Activated B cell treated with CpG ODN at 0.5 μM for 24 hours (primary cell): ENCODE measurements at regions not wholly inside any gene's neighbourhood (a gene's known extent, or its start where the extent isn't known, plus 50 kb on each side); places are given as distances from the start of the nearest gene placed in this dataset.

Source experiments
- ATAC-seq: fragments of 200-7000 bp; cut with Tn5 transposase; one replicate; pipeline ENCODE4 v1.10.0; 2021; ENCODE audit warnings: low read depth, mild to moderate bottlenecking, moderate library complexity
- CTCF ChIA-PET: fragments of 350-600 bp; sonication (Branson Sonifier 250); formaldehyde crosslinking; loops from one replicate; lab custom pipeline; 2021; ENCODE audit warnings: antibody characterized with exemption; lab: Charles Lee
- POLR2A ChIA-PET: fragments of 350-600 bp; sonication (Branson Sonifier 250); formaldehyde crosslinking; loops from one replicate; lab custom pipeline; 2021; ENCODE audit warnings: antibody characterized with exemption; lab: Charles Lee
- DNase-seq: peaks from one replicate; pipeline ENCODE4 v3.0.0; 2022
- H3K27ac Mint-ChIP-seq: one replicate; pipeline ENCODE4 v1.8.0; 2020; ENCODE audit warnings: mixed read lengths
- H3K27me3 Mint-ChIP-seq: one replicate; pipeline ENCODE4 v1.8.0; 2021; ENCODE audit warnings: mixed read lengths
- H3K36me3 Mint-ChIP-seq: one replicate; pipeline ENCODE4 v1.8.0; 2021; ENCODE audit warnings: low read depth, mixed read lengths
- H3K4me1 Mint-ChIP-seq: one replicate; pipeline ENCODE4 v1.8.0; 2021; ENCODE audit warnings: mixed read lengths
- H3K4me3 Mint-ChIP-seq: one replicate; pipeline ENCODE4 v1.8.0; 2020; ENCODE audit warnings: mild to moderate bottlenecking, mixed read lengths
- H3K9me3 Mint-ChIP-seq: one replicate; pipeline ENCODE4 v1.8.0; 2020; ENCODE audit warnings: mixed read lengths
- intact Hi-C: fragments of 100-400 bp; cut with micrococcal nuclease; formaldehyde crosslinking; loops from one replicate; pipeline ENCODE4 v1.15.1; 2024
- TF ChIP-seq, protein P1 (sequence below): fragments of 200-600 bp; IDR thresholded peaks from one replicate; pipeline ENCODE4 v1.8.0; 2022; ENCODE audit warnings: antibody characterized with exemption, mild to moderate bottlenecking

DNA sequence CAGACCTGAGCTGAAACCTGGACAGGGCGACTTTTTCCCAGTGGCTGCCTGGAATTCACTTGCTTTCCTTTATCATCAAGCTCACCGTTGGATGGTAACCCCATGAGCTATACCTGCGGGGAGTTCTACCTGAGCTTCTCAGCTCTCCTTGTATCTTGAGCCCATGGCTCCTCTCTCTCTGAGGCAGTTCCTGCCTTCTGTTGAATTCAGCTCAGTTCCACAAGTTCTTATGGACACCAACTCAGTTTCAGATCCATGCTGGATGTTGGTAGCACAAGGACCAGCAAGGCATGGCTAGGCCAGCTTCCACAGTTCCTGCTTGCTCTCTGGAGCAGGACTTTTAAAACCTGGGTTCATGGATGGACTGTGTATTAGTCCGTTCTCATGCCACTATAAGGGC lies 58.3 kb upstream of the AMPD3 start:
- no peak for DNase-seq
- Mint-ChIP-seq H3K27ac (no peak overlapping the region), H3K36me3 (no peaks in the 10 kb centered on the region), H3K4me3 (no peak overlapping the region), H3K4me1 (no peaks in the 10 kb centered on the region), H3K27me3 (peaks cover 18% of the 10 kb centered on the region), H3K9me3 (no peaks in the 10 kb centered on the region)
- intact Hi-C loops = no loop called here
- TF ChIP-seq, protein P1, sequence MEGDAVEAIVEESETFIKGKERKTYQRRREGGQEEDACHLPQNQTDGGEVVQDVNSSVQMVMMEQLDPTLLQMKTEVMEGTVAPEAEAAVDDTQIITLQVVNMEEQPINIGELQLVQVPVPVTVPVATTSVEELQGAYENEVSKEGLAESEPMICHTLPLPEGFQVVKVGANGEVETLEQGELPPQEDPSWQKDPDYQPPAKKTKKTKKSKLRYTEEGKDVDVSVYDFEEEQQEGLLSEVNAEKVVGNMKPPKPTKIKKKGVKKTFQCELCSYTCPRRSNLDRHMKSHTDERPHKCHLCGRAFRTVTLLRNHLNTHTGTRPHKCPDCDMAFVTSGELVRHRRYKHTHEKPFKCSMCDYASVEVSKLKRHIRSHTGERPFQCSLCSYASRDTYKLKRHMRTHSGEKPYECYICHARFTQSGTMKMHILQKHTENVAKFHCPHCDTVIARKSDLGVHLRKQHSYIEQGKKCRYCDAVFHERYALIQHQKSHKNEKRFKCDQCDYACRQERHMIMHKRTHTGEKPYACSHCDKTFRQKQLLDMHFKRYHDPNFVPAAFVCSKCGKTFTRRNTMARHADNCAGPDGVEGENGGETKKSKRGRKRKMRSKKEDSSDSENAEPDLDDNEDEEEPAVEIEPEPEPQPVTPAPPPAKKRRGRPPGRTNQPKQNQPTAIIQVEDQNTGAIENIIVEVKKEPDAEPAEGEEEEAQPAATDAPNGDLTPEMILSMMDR = no peak
- no peak for ATAC-seq
- CTCF ChIA-PET = interaction anchor here (1.2 kb wide), 1 partner anchor 9 kb away, joined by 4 read pairs; no protein-coding TSS in a partner anchor
- POLR2A ChIA-PET = interaction anchor here (0.5 kb wide), 1 partner anchor 848 kb away, joined by 5 read pairs; no protein-coding TSS in a partner anchor

DNA sequence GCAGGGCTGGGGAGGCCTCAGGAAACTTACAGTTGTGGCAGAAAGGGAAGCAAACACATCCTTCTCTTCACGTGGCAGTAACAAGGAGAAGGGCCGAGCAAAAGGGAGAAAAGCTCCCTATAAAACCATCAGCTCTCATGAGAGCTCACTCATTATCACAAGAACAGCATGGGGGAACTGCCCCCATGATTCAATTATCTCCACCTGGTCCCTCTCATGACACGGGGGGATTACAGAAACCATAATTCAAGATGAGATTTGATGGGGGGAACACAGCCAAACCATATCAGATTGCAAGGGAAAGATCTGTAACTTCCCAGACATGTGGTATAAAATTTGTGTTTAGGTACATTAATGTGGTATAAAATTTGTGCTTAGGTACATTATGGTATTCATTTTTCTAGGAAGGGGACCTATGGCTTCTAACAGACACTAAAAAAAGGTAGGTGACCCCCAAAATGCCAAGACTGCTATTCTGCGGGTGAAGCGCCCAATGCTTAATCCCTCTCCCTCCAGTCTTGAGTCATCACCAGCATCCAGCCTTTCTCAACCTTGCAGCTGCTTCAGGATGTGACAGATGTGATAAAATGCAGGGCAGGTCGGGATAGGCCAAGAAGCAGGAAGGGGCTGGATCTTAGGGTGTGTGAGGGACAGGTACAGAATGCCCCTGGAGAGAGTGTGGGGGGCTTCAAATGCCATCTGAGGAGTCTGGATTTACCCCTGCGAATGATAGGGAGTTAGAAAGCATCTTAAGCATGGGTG lies 57.7 kb upstream of the AMPD3 start:
- ChIA-PET POLR2A (interaction anchor here (0.5 kb wide), 1 partner anchor 849 kb away, joined by 5 read pairs; no protein-coding TSS in a partner anchor), CTCF (interaction anchor here (1.5 kb wide), 1 partner anchor 9 kb away, joined by 3 read pairs; no protein-coding TSS in a partner anchor)
- TF ChIP-seq, protein P1 = no peak
- Mint-ChIP-seq H3K4me3 (no peak overlapping the region), H3K36me3 (no peaks in the 10 kb centered on the region), H3K27ac (no peak overlapping the region), H3K27me3 (peaks cover 18% of the 10 kb centered on the region), H3K9me3 (no peaks in the 10 kb centered on the region), H3K4me1 (no peaks in the 10 kb centered on the region)
- intact Hi-C loops = no loop called here
- DNase-seq (no peak), ATAC-seq (no peak)

DNA sequence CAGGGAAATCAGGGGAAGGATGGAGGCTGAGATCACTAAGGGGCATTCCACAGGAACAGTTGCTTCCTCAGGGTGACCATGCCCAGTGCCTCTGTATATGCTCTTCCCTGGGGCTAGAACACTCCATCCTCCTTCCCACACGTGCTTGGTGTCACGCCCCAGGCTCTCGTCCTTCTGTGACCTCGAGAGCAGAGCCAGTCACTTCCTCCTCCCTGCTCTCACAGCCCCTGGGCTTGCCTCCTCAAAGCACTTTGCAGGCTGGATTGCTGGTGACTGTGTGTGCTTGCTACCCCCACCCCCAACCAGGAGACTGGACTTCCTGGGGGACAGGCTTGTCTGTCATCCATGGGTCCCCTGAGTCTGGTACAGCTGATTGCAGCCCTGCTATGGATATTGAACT lies 56.5 kb upstream of the AMPD3 start:
- ATAC-seq = no peak

DNA sequence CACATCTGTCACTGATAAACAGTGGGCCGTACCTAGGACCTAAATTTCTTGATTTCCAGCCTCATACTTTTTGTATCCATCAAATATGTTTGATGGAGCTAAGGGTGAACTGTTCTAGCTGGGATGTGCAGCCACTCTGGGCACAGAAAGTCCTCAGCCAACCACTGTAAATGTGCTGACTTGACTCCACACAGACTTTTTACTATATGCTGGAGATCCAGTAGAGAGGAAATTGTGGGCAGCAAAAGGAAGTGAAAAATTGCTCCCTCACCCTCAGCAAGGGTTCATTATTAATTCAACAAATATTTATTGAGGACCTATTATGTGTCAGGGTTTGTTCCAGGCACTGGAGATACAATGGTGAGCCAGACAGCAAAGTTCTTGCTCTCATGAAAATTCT lies 54.2 kb upstream of the AMPD3 start:
- Mint-ChIP-seq H3K4me3 (no peak overlapping the region), H3K27ac (no peak overlapping the region), H3K36me3 (no peaks in the 10 kb centered on the region), H3K4me1 (no peaks in the 10 kb centered on the region), H3K27me3 (peaks cover 14% of the 10 kb centered on the region), H3K9me3 (no peaks in the 10 kb centered on the region)
- TF ChIP-seq, protein P1 = no peak
- POLR2A ChIA-PET = no interaction called here
- intact Hi-C loops = loop anchor here (10.0 kb wide), 1 partner anchor 624 kb away; no protein-coding TSS in a partner anchor
- ATAC-seq = no peak
- DNase-seq = no peak
- CTCF ChIA-PET = interaction anchor here (0.9 kb wide), 1 partner anchor 10 kb away, joined by 3 read pairs; no protein-coding TSS in a partner anchor

More for the DNA sequence above, 56.5 kb upstream of the AMPD3 start:
- intact Hi-C loops = no loop called here
- no peak overlapping the region for H3K27ac Mint-ChIP-seq
- no peak overlapping the region for H3K4me3 Mint-ChIP-seq
- ChIA-PET POLR2A (no interaction called here), CTCF (interaction anchor here (1.5 kb wide), 1 partner anchor 8 kb away, joined by 3 read pairs; no protein-coding TSS in a partner anchor)
- H3K27me3 Mint-ChIP-seq = peaks cover 14% of the 10 kb centered on the region
- TF ChIP-seq, protein P1 = no peak
- H3K36me3 Mint-ChIP-seq = no peaks in the 10 kb centered on the region
- DNase-seq = no peak
- H3K4me1 Mint-ChIP-seq = no peaks in the 10 kb centered on the region
- no peaks in the 10 kb centered on the region for H3K9me3 Mint-ChIP-seq

DNA sequence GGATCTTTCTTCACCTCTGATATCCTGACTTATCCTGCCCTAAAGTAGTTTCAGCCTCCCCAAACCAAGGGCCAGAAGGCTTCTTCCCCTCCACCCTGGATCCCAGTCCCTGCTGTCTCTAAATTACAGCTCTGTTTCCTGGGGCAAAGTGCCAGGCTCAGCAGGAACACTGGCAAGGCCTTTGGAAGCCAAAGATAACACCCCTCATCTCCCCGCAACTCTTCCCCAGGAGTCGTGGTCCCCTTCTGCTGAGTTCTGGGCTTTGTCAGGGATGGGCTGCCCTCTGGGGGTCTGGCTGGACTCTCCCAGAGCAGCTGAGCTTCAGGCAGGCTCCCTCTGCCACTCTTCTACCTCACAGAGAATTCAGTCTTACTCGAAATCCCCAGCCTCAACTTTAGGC lies 53.8 kb upstream of the AMPD3 start:
- TF ChIP-seq, protein P1 = no peak
- no peak for ATAC-seq
- DNase-seq = no peak
- no peak overlapping the region for H3K4me3 Mint-ChIP-seq
- no peak overlapping the region for H3K27ac Mint-ChIP-seq
- ChIA-PET CTCF (interaction anchor here (0.9 to 1.8 kb wide), 2 partner anchors 10 to 12 kb away, joined by 3 to 6 read pairs; no protein-coding TSS in a partner anchor), POLR2A (no interaction called here)
- H3K27me3 Mint-ChIP-seq = peaks cover 10% of the 10 kb centered on the region
- no peaks in the 10 kb centered on the region for H3K9me3 Mint-ChIP-seq
- peaks cover 2% of the 10 kb centered on the region for H3K4me1 Mint-ChIP-seq
- H3K36me3 Mint-ChIP-seq = no peaks in the 10 kb centered on the region
- intact Hi-C loops = loop anchor here (10.0 kb wide), 1 partner anchor 624 kb away; no protein-coding TSS in a partner anchor
